NCI-H510A treated with DMSO at 0.1 percent for 48 hours (cell line): ENCODE measurements at regions not wholly inside any gene's neighbourhood (a gene's known extent, or its start where the extent isn't known, plus 50 kb on each side); places are given as distances from the start of the nearest gene placed in this dataset.
"Not testable (repeated sequence)": the region's sequence is repeated elsewhere in the genome, so short reads cannot be mapped to it uniquely, and the experiment has no call there.

Source experiments
- DNase-seq: peaks from one replicate; lab custom pipeline; 2025; lab: John Stamatoyannopoulos, UW

- DNase-seq, result no peak
Observed at GRCh38 chr21:27771938-27772483, 805.1 kb upstream of the ADAMTS5 start.

- no peak for DNase-seq
Observed at GRCh38 chr21:27769763-27770162, 802.9 kb upstream of the ADAMTS5 start.

- DNase-seq, result not testable (repeated sequence)
Observed at GRCh38 chr21:27768046-27768637, 801.3 kb upstream of the ADAMTS5 start.

GRCh38 chr21:27764056-27764455 lies 797.2 kb upstream of the ADAMTS5 start:
- DNase-seq, result no peak

- no peak for DNase-seq
Observed at GRCh38 chr21:27761623-27762022, 794.7 kb upstream of the ADAMTS5 start.

GRCh38 chr21:27759820-27760219 lies 792.9 kb upstream of the ADAMTS5 start:
- DNase-seq, result no peak

- no peak for DNase-seq
Observed at GRCh38 chr21:27759091-27759659, 792.3 kb upstream of the ADAMTS5 start.

GRCh38 chr21:27756191-27756590 lies 789.3 kb upstream of the ADAMTS5 start:
- no peak for DNase-seq

- DNase-seq, result no peak
Observed at GRCh38 chr21:27743971-27744564, 777.2 kb upstream of the ADAMTS5 start.

- no peak for DNase-seq
Observed at GRCh38 chr21:27741736-27742135, 774.8 kb upstream of the ADAMTS5 start.

- no peak for DNase-seq
Observed at GRCh38 chr21:27740084-27740483, 773.2 kb upstream of the ADAMTS5 start.

GRCh38 chr21:27739187-27739586 lies 772.3 kb upstream of the ADAMTS5 start:
- DNase-seq, result no peak

- no peak for DNase-seq
Observed at GRCh38 chr21:27735699-27736098, 768.8 kb upstream of the ADAMTS5 start.

- no peak for DNase-seq
Observed at GRCh38 chr21:27734146-27734545, 767.3 kb upstream of the ADAMTS5 start.

GRCh38 chr21:27725916-27726315 lies 759.0 kb upstream of the ADAMTS5 start:
- DNase-seq, result no peak

- no peak for DNase-seq
Observed at GRCh38 chr21:27722095-27722494, 755.2 kb upstream of the ADAMTS5 start.

- DNase-seq, result no peak
Observed at GRCh38 chr21:27721675-27722074, 754.8 kb upstream of the ADAMTS5 start.

GRCh38 chr21:27719226-27719625 lies 752.3 kb upstream of the ADAMTS5 start:
- no peak for DNase-seq

- no peak for DNase-seq
Observed at GRCh38 chr21:27715131-27715530, 748.2 kb upstream of the ADAMTS5 start.

GRCh38 chr21:27713154-27714109 lies 746.5 kb upstream of the ADAMTS5 start:
- DNase-seq, result no peak

GRCh38 chr21:27704567-27705166 lies 737.8 kb upstream of the ADAMTS5 start:
- DNase-seq, result no peak

GRCh38 chr21:27703791-27704190 lies 736.9 kb upstream of the ADAMTS5 start:
- DNase-seq, result no peak
